Fibroblast of lung (primary cell): ENCODE measurements at regions not wholly inside any gene's neighbourhood (a gene's known extent, or its start where the extent isn't known, plus 50 kb on each side); places are given as distances from the start of the nearest gene placed in this dataset.

Experiments used
- DNase-seq, 2 donors: peaks; one replicate each; pipeline versions ENCODE4 v3.0.0 to v3.0.0-alpha.2; 2010; ENCODE audit warnings: low read depth in 2 of 2
- H2AFZ ChIP-seq: 2 replicates; pipeline ENCODE4 v1.5.1; 2012; ENCODE audit warnings: low read length, control low read depth, inconsistent platforms
- H3K27ac ChIP-seq: 2 replicates; pipeline ENCODE4 v1.5.1; 2011; ENCODE audit warnings: low read length, control low read depth; ENCODE audit not compliant: insufficient read depth
- H3K27me3 ChIP-seq: 2 replicates; pipeline ENCODE4 v1.5.1; 2011; ENCODE audit warnings: mild to moderate bottlenecking, low read length; ENCODE audit not compliant: control insufficient read depth, insufficient read depth
- H3K36me3 ChIP-seq: 2 replicates; pipeline ENCODE4 v1.5.1; 2011; ENCODE audit warnings: low read length; ENCODE audit not compliant: control insufficient read depth, insufficient read depth
- H3K4me1 ChIP-seq: 2 replicates; pipeline ENCODE4 v1.5.1; 2011; ENCODE audit warnings: low read length; ENCODE audit not compliant: control insufficient read depth, insufficient read depth; ENCODE audit errors: extremely low read depth
- H3K4me2 ChIP-seq: 2 replicates; pipeline ENCODE4 v1.5.1; 2011; ENCODE audit warnings: low read length, control low read depth; ENCODE audit not compliant: insufficient read depth; ENCODE audit errors: extremely low read depth
- H3K4me3 ChIP-seq, 4 experiments: fragments of 200-600 bp in 1 of 4; sonication (generic) in 1 of 4; replicated peaks in 1 of 4; 2 replicates each; pipeline ENCODE4 v1.5.1; 2011 to 2016; ENCODE audit warnings: low read length in 4 of 4, low read depth in 3 of 4, mild to moderate bottlenecking in 3 of 4, control low read depth in 2 of 4, inconsistent platforms in 1 of 4, mixed read lengths in 1 of 4; ENCODE audit not compliant: insufficient read depth in 1 of 4; ENCODE audit errors: control extremely low read depth in 1 of 4
- H3K79me2 ChIP-seq: 2 replicates; pipeline ENCODE4 v1.5.1; 2012; ENCODE audit warnings: mild to moderate bottlenecking, low read length, inconsistent platforms; ENCODE audit not compliant: control insufficient read depth, insufficient read depth
- H3K9ac ChIP-seq: 2 replicates; pipeline ENCODE4 v1.5.1; 2011; ENCODE audit warnings: mild to moderate bottlenecking, low read length, control low read depth; ENCODE audit not compliant: insufficient read depth
- H3K9me3 ChIP-seq: 2 replicates; pipeline ENCODE4 v1.5.1; 2012; ENCODE audit warnings: low read depth, low read length; ENCODE audit not compliant: control insufficient read depth, insufficient read depth
- H4K20me1 ChIP-seq: 2 replicates; pipeline ENCODE4 v1.5.1; 2011; ENCODE audit warnings: low read length; ENCODE audit not compliant: control insufficient read depth, insufficient read depth; ENCODE audit errors: extremely low read depth
- CTCF ChIP-seq, 2 donors: IDR thresholded peaks in 1 of 2; conservative IDR thresholded peaks in 1 of 2; 1 replicate in 1 of 2; 2 replicates in 1 of 2; pipeline ENCODE4 v1.5.1; 2011 to 2012; ENCODE audit warnings: low read length in 2 of 2, control low read depth in 1 of 2, inconsistent platforms in 1 of 2, low read depth in 1 of 2, mild to moderate bottlenecking in 1 of 2
- EZH2 ChIP-seq: IDR thresholded peaks from 2 replicates; pipeline ENCODE4 v1.5.1; 2012; ENCODE audit warnings: low read length, control low read depth, mild to moderate bottlenecking; ENCODE audit errors: missing control alignments

GRCh38 chr3:177773717-177774116, 576.4 kb upstream of the TBL1XR1 start:
- no peak overlapping the region for H3K4me2 ChIP-seq
- no peaks in the 10 kb centered on the region for H3K9me3 ChIP-seq
- H3K9ac ChIP-seq = no peak overlapping the region
- no peaks in the 10 kb centered on the region for H4K20me1 ChIP-seq
- TF ChIP-seq CTCF (conservative IDR thresholded peaks at IDR 0.05 in 1 of 2, IDR thresholded peaks at IDR 0.05 in 1 of 2; ENCODE audit: low read depth in 1 of 2, low read length in 2 of 2) (no peak), EZH2 (no peak)
- H3K27ac ChIP-seq = no peak overlapping the region
- peaks cover 5% of the 10 kb centered on the region for H3K4me1 ChIP-seq
- no peaks in the 10 kb centered on the region for H3K27me3 ChIP-seq
- no peaks in the 10 kb centered on the region for H3K36me3 ChIP-seq
- no peaks in the 10 kb centered on the region for H3K79me2 ChIP-seq
- H2AFZ ChIP-seq = no peak overlapping the region
- DNase-seq = no peak
- no peak overlapping the region for H3K4me3 ChIP-seq

GRCh38 chr3:177776661-177777101, 579.4 kb upstream of the TBL1XR1 start:
- H3K9ac ChIP-seq = no peak overlapping the region
- DNase-seq = peak; percentile 70 to 98

GRCh38 chr3:177777699-177778098, 580.4 kb upstream of the TBL1XR1 start:
- no peaks in the 10 kb centered on the region for H3K27me3 ChIP-seq
- H3K4me2 ChIP-seq = no peak overlapping the region
- no peaks in the 10 kb centered on the region for H4K20me1 ChIP-seq
- H2AFZ ChIP-seq = no peak overlapping the region
- H3K79me2 ChIP-seq = no peaks in the 10 kb centered on the region
- no peaks in the 10 kb centered on the region for H3K9me3 ChIP-seq
- H3K4me1 ChIP-seq = peaks cover 16% of the 10 kb centered on the region
- H3K4me3 ChIP-seq = no peak overlapping the region
- no peak overlapping the region for H3K27ac ChIP-seq
- no peak overlapping the region for H3K9ac ChIP-seq
- no peaks in the 10 kb centered on the region for H3K36me3 ChIP-seq
- DNase-seq = peak; percentile 48 to 67
- TF ChIP-seq CTCF (conservative IDR thresholded peaks at IDR 0.05 in 1 of 2, IDR thresholded peaks at IDR 0.05 in 1 of 2; ENCODE audit: low read depth in 1 of 2, low read length in 2 of 2) = peak; percentile 48 to 70
- no peak for TF ChIP-seq EZH2

More at GRCh38 chr3:177776661-177777101, 579.4 kb upstream of the TBL1XR1 start:
- Histone ChIP-seq H2AFZ (no peak overlapping the region), H3K36me3 (no peaks in the 10 kb centered on the region), H3K27me3 (no peaks in the 10 kb centered on the region), H3K4me2 (no peak overlapping the region), H4K20me1 (no peaks in the 10 kb centered on the region), H3K4me3 (no peak overlapping the region), H3K79me2 (no peaks in the 10 kb centered on the region), H3K9me3 (no peaks in the 10 kb centered on the region), H3K4me1 (peaks cover 12% of the 10 kb centered on the region), H3K27ac (no peak overlapping the region)
- TF ChIP-seq EZH2 = no peak
- no peak for TF ChIP-seq CTCF (conservative IDR thresholded peaks at IDR 0.05 in 1 of 2, IDR thresholded peaks at IDR 0.05 in 1 of 2; ENCODE audit: low read depth in 1 of 2, low read length in 2 of 2)
